MG63 (cell line): ENCODE measurements at regions not wholly inside any gene's neighbourhood (a gene's known extent, or its start where the extent isn't known, plus 50 kb on each side); places are given as distances from the start of the nearest gene placed in this dataset.

Source experiments
- DNase-seq: peaks from one replicate; pipeline ENCODE4 v3.0.0-alpha.2; 2020
- H3K27me3 ChIP-seq: fragments of 250-450 bp; sonication (Bioruptor Pico); 2 replicates; pipeline ENCODE4 v1.5.1; 2020; ENCODE audit warnings: mild to moderate bottlenecking, moderate library complexity
- H3K36me3 ChIP-seq: fragments of 250-450 bp; sonication (Bioruptor Pico); 2 replicates; pipeline ENCODE4 v1.5.1; 2020; ENCODE audit warnings: mild to moderate bottlenecking, moderate library complexity
- H3K4me3 ChIP-seq: fragments of 250-450 bp; sonication (Bioruptor Pico); 2 replicates; pipeline ENCODE4 v1.5.1; 2020; ENCODE audit warnings: mild to moderate bottlenecking, moderate library complexity
- H3K9me3 ChIP-seq: fragments of 250-450 bp; sonication (Bioruptor Pico); 2 replicates; pipeline ENCODE4 v1.5.1; 2020; ENCODE audit warnings: mild to moderate bottlenecking, moderate library complexity

GRCh38 chr16:79404571-79404970, 196.0 kb downstream of the MAF start:
- no peak for DNase-seq
- no peaks in the 10 kb centered on the region for H3K27me3 ChIP-seq
- no peaks in the 10 kb centered on the region for H3K36me3 ChIP-seq
- H3K9me3 ChIP-seq, result no peaks in the 10 kb centered on the region
- H3K4me3 ChIP-seq, result no peak overlapping the region

DNA sequence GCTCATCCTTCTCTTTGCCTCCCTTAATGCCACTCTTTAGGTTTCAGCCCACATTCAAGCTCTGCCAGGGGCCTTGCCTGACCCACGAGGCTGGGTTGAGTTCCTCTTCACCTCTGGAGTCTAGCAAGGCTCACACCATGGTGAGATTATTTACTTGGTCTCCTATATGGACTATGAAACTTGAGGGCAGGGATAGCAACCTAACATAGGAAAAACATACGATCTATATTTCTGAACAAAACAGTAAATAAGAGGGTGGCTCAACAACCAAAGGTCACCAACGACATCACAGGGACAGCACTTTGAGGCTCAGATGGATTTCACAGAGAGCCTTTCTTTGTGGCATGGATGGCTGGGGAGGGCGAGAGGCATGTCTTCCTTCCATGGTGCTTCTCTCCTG, 197.0 kb downstream of the MAF start:
- no peaks in the 10 kb centered on the region for H3K36me3 ChIP-seq
- H3K9me3 ChIP-seq, result no peaks in the 10 kb centered on the region
- DNase-seq, result no peak
- H3K27me3 ChIP-seq, result no peaks in the 10 kb centered on the region
- H3K4me3 ChIP-seq, result no peak overlapping the region

DNA sequence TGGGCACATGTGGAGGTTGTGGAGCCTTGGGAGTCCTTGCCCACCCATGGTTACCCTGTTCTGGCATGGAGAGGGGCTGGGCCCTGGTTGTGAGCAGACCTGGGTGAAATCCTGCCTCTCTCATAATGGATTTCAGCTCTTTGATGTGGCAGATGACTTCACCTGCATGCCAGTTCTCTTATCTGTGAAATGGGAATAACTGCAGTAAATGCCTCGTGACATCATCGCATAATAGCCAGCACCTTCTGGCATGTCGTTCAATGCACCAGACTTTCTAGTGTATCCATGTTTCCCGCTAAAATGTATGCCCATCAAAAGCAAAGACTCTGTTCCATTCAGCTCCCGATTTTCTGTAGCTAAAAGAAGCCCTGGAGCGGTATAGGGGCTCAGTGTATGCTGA, 197.6 kb downstream of the MAF start:
- DNase-seq, result no peak
- H3K4me3 ChIP-seq, result no peak overlapping the region
- H3K27me3 ChIP-seq, result no peaks in the 10 kb centered on the region
- H3K9me3 ChIP-seq, result no peaks in the 10 kb centered on the region
- no peaks in the 10 kb centered on the region for H3K36me3 ChIP-seq

- no peaks in the 10 kb centered on the region for H3K36me3 ChIP-seq
- H3K9me3 ChIP-seq, result no peaks in the 10 kb centered on the region
- DNase-seq, result no peak
- H3K4me3 ChIP-seq, result no peak overlapping the region
- no peaks in the 10 kb centered on the region for H3K27me3 ChIP-seq
These were observed 198.2 kb downstream of the MAF start for GRCh38 chr16:79402356-79402755.

GRCh38 chr16:79401782-79402181, 198.8 kb downstream of the MAF start:
- no peak for DNase-seq
- Histone ChIP-seq H3K9me3 (no peaks in the 10 kb centered on the region), H3K4me3 (no peak overlapping the region), H3K36me3 (no peaks in the 10 kb centered on the region), H3K27me3 (no peaks in the 10 kb centered on the region)

DNA sequence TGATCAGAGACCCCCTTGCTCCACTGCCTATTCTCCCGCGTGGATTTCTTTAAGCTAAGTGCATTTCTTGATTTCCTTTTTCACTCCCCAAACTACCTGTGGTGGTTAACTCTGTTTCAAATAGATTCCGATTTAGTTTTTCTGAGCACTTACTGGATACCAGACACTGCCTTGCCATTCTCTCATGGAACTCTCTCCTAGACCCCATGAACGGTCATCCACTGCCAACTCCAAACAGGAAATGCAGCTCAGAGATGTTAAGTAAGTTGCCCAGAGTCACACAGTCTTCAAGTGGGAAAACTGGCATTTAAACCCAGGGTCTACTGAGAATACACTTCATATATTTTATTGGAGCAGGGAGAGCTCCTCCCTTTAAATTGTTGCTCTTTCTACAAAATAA, 199.4 kb downstream of the MAF start:
- Histone ChIP-seq H3K36me3 (no peaks in the 10 kb centered on the region), H3K9me3 (no peaks in the 10 kb centered on the region), H3K27me3 (no peaks in the 10 kb centered on the region), H3K4me3 (no peak overlapping the region)
- DNase-seq, result no peak

DNA sequence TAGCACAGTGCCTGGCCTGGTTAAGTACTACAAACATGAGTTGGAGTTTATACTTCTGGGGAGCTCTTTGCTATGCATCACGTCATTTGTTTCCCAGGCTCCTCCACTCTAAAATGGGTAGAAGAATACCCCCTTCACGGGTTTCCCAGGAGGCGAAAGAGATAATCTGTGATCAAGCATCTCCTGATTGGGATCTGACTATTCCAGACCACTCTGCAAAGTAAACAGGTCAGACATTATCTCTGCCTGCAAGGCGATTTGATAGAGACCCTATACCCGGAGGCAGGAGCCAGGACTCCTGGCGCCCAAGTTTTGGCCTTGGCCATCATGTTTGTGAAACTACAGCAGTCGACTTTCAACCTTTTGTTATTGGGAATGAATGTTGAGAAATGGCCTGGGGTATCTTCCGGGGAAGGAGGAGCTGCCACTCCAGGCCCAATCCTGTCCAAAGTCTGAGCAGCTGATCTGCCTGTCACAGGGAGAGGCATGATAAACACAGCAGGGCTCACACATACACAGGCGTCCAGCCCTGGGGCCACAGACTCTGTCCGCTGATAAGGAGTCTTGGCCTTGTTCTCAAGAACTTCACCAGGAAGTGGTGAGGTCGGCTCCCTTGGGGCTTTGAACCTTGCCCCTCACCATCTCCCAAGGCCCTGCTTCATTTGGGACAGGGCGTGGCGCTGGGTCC, 199.9 kb downstream of the MAF start:
- H3K9me3 ChIP-seq, result no peaks in the 10 kb centered on the region
- no peaks in the 10 kb centered on the region for H3K36me3 ChIP-seq
- DNase-seq, result no peak

DNA sequence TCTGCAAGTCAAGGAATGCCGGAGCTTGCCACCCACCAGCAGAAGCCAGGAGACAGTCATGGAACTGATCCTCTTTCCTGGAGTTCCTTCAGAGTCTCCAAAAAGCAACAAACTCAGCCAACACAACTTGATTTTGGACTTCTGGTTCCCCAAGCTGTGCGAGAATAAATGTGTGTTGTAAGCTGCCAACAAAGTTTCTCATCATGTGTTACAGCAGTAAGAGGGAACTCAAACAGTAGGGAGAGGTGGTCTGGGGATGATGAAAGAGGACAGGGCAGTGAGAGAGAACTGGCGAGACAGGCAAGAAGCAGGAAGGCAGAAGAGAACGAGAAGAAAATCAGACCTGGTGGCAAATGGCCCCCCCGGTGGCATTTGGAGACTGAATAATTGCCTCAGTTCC, 204.9 kb downstream of the MAF start:
- no peak for DNase-seq
- Histone ChIP-seq H3K27me3 (no peaks in the 10 kb centered on the region), H3K9me3 (no peaks in the 10 kb centered on the region), H3K4me3 (no peak overlapping the region), H3K36me3 (no peaks in the 10 kb centered on the region)

More for the DNA sequence above, 199.9 kb downstream of the MAF start:
- Histone ChIP-seq H3K4me3 (no peak overlapping the region), H3K27me3 (no peaks in the 10 kb centered on the region)

DNA sequence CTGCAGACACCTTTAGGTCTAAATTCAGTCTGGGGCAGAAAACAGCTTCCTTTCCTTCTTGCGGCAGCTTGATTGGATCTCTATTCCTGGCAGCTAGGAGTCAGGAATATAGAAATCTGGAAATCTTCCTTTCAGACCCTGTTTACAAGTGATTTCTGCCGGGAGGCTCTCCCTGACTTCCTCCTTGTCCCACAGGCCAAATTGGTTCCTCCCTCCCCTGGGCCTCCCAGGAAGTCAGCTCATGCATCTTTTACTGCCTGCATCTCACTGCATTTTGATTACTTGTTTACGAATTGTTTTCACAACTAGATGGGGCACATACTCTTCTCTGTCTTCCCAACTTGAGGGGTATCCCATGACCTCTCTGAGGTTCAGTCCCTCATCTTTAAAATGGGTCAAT, 206.3 kb downstream of the MAF start:
- H3K4me3 ChIP-seq, result no peak overlapping the region
- H3K27me3 ChIP-seq, result no peaks in the 10 kb centered on the region
- H3K9me3 ChIP-seq, result no peaks in the 10 kb centered on the region
- DNase-seq, result no peak
- no peaks in the 10 kb centered on the region for H3K36me3 ChIP-seq

GRCh38 chr16:79393564-79393963, 207.0 kb downstream of the MAF start:
- no peaks in the 10 kb centered on the region for H3K9me3 ChIP-seq
- no peak for DNase-seq
- no peak overlapping the region for H3K4me3 ChIP-seq
- H3K27me3 ChIP-seq, result no peaks in the 10 kb centered on the region
- H3K36me3 ChIP-seq, result no peaks in the 10 kb centered on the region

- no peak for DNase-seq
- H3K4me3 ChIP-seq, result no peak overlapping the region
- H3K27me3 ChIP-seq, result no peaks in the 10 kb centered on the region
- H3K9me3 ChIP-seq, result no peaks in the 10 kb centered on the region
- no peaks in the 10 kb centered on the region for H3K36me3 ChIP-seq
These were observed 207.4 kb downstream of the MAF start for GRCh38 chr16:79393127-79393526.

DNA sequence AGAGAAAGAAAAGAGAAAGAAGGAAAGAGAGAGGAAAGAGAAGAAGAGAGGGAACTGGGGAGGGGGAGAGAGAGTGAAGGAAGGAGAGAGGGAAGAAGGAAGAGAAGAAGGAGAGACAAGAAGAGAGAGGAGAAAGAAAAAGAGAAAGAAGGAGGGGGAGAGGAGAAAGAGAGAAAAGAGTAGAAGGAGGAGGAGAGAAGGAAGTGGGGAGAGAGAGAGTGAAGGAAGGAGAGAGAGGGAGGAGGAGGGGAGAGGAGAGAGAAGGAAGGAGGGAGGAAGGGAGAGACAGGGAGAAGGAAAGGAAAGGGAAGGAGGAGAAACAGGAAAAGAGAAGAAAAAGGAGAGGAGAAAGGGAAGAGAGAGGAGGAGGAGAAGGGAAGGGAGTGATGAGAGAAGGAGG, 208.5 kb downstream of the MAF start:
- Histone ChIP-seq H3K4me3 (no peak overlapping the region), H3K36me3 (no peaks in the 10 kb centered on the region), H3K9me3 (no peaks in the 10 kb centered on the region), H3K27me3 (no peaks in the 10 kb centered on the region)
- no peak for DNase-seq

DNA sequence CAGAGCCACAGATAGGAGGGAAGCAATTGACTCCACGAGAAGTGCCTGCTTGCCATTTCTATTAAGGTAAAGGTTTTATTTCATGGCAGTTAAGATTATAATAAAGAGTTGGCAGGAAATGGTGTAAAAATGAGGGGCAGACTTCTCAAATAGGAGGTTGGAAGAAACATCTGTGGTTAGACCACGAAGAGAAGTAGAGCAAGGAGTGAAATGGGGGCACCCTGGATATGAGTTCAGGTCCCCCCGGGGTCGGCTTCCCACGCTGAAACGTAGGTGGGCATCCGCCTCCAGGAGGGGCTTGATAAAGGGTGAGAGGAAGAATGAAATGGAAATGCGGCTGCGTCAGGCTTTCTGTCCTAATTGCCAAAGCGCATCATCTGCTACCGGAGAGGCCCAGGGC, 209.1 kb downstream of the MAF start:
- Histone ChIP-seq H3K4me3 (no peak overlapping the region), H3K36me3 (no peaks in the 10 kb centered on the region), H3K9me3 (no peaks in the 10 kb centered on the region), H3K27me3 (no peaks in the 10 kb centered on the region)
- DNase-seq, result no peak

- Histone ChIP-seq H3K4me3 (no peak overlapping the region), H3K36me3 (no peaks in the 10 kb centered on the region), H3K9me3 (no peaks in the 10 kb centered on the region), H3K27me3 (no peaks in the 10 kb centered on the region)
- DNase-seq, result no peak
These were observed 210.0 kb downstream of the MAF start for GRCh38 chr16:79390481-79391051.

DNA sequence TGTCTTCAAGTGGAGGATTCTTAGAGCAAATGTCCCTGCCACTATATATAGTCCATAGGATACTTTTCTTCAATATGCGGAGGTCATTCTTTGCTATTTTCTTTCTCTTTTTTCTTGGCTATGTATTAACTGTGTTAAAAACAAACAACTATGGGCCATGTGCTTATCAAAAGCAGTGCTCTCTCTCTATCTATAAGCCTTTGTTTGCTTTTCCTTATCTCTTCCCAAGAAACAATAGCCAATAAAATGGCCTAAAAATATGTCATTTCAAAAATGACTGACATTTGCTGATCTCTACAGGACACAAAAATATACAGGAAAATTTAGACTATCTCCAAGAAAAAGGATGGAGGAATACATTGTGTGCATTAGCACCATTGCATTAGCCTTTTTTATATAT, 212.1 kb downstream of the MAF start:
- Histone ChIP-seq H3K9me3 (no peaks in the 10 kb centered on the region), H3K4me3 (no peak overlapping the region), H3K36me3 (no peaks in the 10 kb centered on the region), H3K27me3 (no peaks in the 10 kb centered on the region)
- no peak for DNase-seq

- DNase-seq, result no peak
- Histone ChIP-seq H3K4me3 (no peak overlapping the region), H3K9me3 (no peaks in the 10 kb centered on the region), H3K36me3 (no peaks in the 10 kb centered on the region), H3K27me3 (no peaks in the 10 kb centered on the region)
These were observed 214.2 kb downstream of the MAF start for GRCh38 chr16:79386299-79386698.

GRCh38 chr16:79381603-79382042, 218.9 kb downstream of the MAF start:
- H3K27me3 ChIP-seq, result no peaks in the 10 kb centered on the region
- H3K9me3 ChIP-seq, result no peaks in the 10 kb centered on the region
- H3K36me3 ChIP-seq, result no peaks in the 10 kb centered on the region
- no peak overlapping the region for H3K4me3 ChIP-seq
- DNase-seq, result no peak

DNA sequence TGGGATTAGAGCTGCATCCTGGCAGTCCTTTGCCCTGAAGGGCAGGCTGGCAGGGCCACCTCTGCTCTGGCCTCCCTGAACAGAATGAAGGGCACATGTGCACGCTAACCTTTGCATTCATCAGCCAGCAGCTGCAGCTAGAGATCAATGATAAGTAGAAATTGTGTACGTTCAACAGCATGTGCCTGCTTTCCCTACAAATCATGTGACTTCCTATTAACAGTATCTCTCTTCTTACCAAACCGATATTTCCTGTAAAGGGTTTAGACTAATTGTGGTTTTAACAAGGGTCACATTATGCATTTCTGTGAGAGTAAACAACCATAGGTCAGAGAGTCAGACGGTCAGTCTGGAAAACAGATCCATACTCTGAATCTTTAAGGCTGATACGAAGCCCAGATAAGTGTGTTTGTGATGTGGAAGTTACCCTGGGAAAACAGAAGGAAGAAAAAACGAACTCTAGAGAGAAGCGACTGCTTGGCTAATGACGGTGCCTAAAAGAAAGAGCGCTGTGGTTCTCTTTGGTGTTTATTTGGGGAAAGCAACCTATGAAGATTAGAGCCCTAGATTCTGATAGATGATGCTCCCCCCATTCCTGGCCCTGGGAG, 219.4 kb downstream of the MAF start:
- DNase-seq, result no peak
- no peaks in the 10 kb centered on the region for H3K36me3 ChIP-seq
- H3K9me3 ChIP-seq, result no peaks in the 10 kb centered on the region
- no peaks in the 10 kb centered on the region for H3K27me3 ChIP-seq
- H3K4me3 ChIP-seq, result no peak overlapping the region
